Neural cell (in vitro differentiated cells): ENCODE measurements at regions not wholly inside any gene's neighbourhood (a gene's known extent, or its start where the extent isn't known, plus 50 kb on each side); places are given as distances from the start of the nearest gene placed in this dataset.

ENCODE experiments used
- H2AFZ ChIP-seq: fragments of 200-600, 300-800 bp; sonication (generic), shearing (Covaris generic); 2 replicates; pipeline ENCODE4 v1.6.0; 2014; ENCODE audit warnings: low read depth, mild to moderate bottlenecking, antibody characterized with exemption, low read length, moderate library complexity
- H3F3A ChIP-seq: fragments of 200-600 bp; shearing (Covaris generic); 2 replicates; pipeline ENCODE4 v1.6.1; 2016; ENCODE audit warnings: mild to moderate bottlenecking, moderate library complexity, mixed read lengths, antibody characterized with exemption, low read length; ENCODE audit not compliant: insufficient read depth, poor library complexity, severe bottlenecking
- H3K27ac ChIP-seq: fragments of 200-600, 300-800 bp; sonication (generic), shearing (Covaris generic); 2 replicates; pipeline ENCODE4 v1.5.1; 2014; ENCODE audit warnings: mild to moderate bottlenecking, low read length, moderate library complexity
- H3K27me3 ChIP-seq: fragments of 300-800, 200-600 bp; sonication (generic), shearing (Covaris generic); 2 replicates; pipeline ENCODE4 v1.6.0; 2014; ENCODE audit warnings: mild to moderate bottlenecking, low read depth, low read length, moderate library complexity; ENCODE audit not compliant: insufficient read depth
- H3K36me3 ChIP-seq: fragments of 300-800, 200-600 bp; sonication (generic), shearing (Covaris generic); 2 replicates; pipeline ENCODE4 v1.5.1; 2014; ENCODE audit warnings: mild to moderate bottlenecking, antibody characterized with exemption, low read length, moderate library complexity; ENCODE audit not compliant: insufficient read depth
- H3K4me2 ChIP-seq: fragments of 300-800, 200-600 bp; sonication (generic), shearing (Covaris generic); 2 replicates; pipeline ENCODE4 v1.6.0; 2014; ENCODE audit warnings: mild to moderate bottlenecking, low read length
- H3K4me3 ChIP-seq: fragments of 300-800, 200-600 bp; sonication (generic), shearing (Covaris generic); 2 replicates; pipeline ENCODE4 v1.5.1; 2014; ENCODE audit warnings: mild to moderate bottlenecking, low read length, moderate library complexity
- H3K79me2 ChIP-seq: fragments of 200-600 bp; shearing (Covaris generic); replicated peaks from 2 replicates; pipeline ENCODE4 v1.6.0; 2014; ENCODE audit warnings: mild to moderate bottlenecking, low read length, moderate library complexity; ENCODE audit not compliant: insufficient read depth
- H3K9ac ChIP-seq: fragments of 300-800, 200-600 bp; sonication (generic), shearing (Covaris generic); 2 replicates; pipeline ENCODE4 v1.6.1; 2016; ENCODE audit warnings: mild to moderate bottlenecking, low read length, mixed read lengths
- H3K9me2 ChIP-seq: fragments of 200-600 bp; shearing (Covaris generic); 2 replicates; pipeline ENCODE4 v1.6.1; 2016; ENCODE audit warnings: mild to moderate bottlenecking, low read length, mixed read lengths; ENCODE audit not compliant: insufficient read depth
- H3K9me3 ChIP-seq: fragments of 200-600, 300-800 bp; sonication (generic), shearing (Covaris generic); 2 replicates; pipeline ENCODE4 v1.6.1; 2016; ENCODE audit warnings: mild to moderate bottlenecking, mixed run types, low read length, moderate library complexity, mixed read lengths
- H4K20me1 ChIP-seq: fragments of 200-600 bp; shearing (Covaris generic); 2 replicates; pipeline ENCODE4 v1.6.1; 2016; ENCODE audit warnings: mild to moderate bottlenecking, mixed run types; ENCODE audit not compliant: insufficient read depth
- EP300 ChIP-seq: fragments of 450-650 bp; conservative IDR thresholded peaks from 2 replicates; pipeline ENCODE4 v1.6.1; 2014; ENCODE audit warnings: antibody characterized with exemption, mild to moderate bottlenecking, moderate library complexity; ENCODE audit not compliant: poor library complexity, severe bottlenecking
- EZH2 ChIP-seq: fragments of 200-600, 300-800 bp; shearing (Covaris generic), sonication (generic); IDR thresholded peaks from 2 replicates; pipeline ENCODE4 v1.6.1; 2014; ENCODE audit warnings: antibody characterized with exemption, low read length, borderline replicate concordance, mild to moderate bottlenecking; ENCODE audit not compliant: insufficient read depth, poor library complexity, severe bottlenecking
- MXI1 ChIP-seq: fragments of 450-650 bp; conservative IDR thresholded peaks from 2 replicates; pipeline ENCODE4 v1.6.1; 2014; ENCODE audit warnings: antibody characterized with exemption, mild to moderate bottlenecking; ENCODE audit not compliant: poor library complexity, severe bottlenecking
- POLR2AphosphoS5 ChIP-seq: IDR thresholded peaks from 2 replicates; pipeline ENCODE4 v1.6.1; 2012
- RAD21 ChIP-seq: fragments of 450-650 bp; conservative IDR thresholded peaks from 2 replicates; pipeline ENCODE4 v1.6.1; 2014; ENCODE audit warnings: antibody characterized with exemption, mild to moderate bottlenecking, moderate library complexity
- SMC3 ChIP-seq: fragments of 450-650 bp; conservative IDR thresholded peaks from 2 replicates; pipeline ENCODE4 v1.6.1; 2014; ENCODE audit warnings: antibody characterized with exemption, mild to moderate bottlenecking, moderate library complexity; ENCODE audit not compliant: poor library complexity
- TAF1 ChIP-seq: IDR thresholded peaks from 2 replicates; pipeline ENCODE4 v1.6.1; 2012; ENCODE audit warnings: low read depth
- TF ChIP-seq, protein P1 (sequence below): IDR thresholded peaks from 2 replicates; pipeline ENCODE4 v1.6.1; 2012; ENCODE audit warnings: borderline replicate concordance
- TF ChIP-seq, protein P2 (sequence below): fragments of 450-650 bp; IDR thresholded peaks from 2 replicates; pipeline ENCODE4 v1.5.1; 2014; ENCODE audit warnings: antibody characterized with exemption, mild to moderate bottlenecking, moderate library complexity; ENCODE audit not compliant: poor library complexity, severe bottlenecking

DNA sequence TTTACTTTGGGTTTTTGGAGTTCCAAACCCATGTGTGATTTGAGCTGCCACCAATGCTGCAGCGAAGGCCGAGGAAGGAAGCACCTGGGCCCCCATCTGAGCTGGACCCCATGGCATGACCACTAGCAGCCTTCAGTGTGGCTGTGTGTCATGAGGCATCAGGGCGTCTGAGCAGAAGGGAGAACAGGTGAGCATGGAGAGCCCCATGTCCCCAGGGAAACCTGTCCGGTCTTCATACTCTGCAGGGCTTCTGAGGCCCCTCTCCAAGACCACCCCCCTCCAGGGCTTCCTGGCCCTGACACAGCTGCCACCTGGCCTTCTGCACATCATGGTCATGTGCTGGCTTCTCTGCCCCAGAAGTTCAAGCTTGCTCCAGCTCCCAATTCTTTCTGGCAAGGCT lies 169.1 kb upstream of the CST7 start:
- Histone ChIP-seq H4K20me1 (no peaks in the 10 kb centered on the region), H3K36me3 (no peaks in the 10 kb centered on the region), H3K9ac (no peak overlapping the region), H3K27ac (no peak overlapping the region), H3K9me2 (no peaks in the 10 kb centered on the region), H3K27me3 (no peaks in the 10 kb centered on the region), H3K4me2 (no peak overlapping the region), H3K4me3 (no peak overlapping the region), H3F3A (no peaks in the 10 kb centered on the region), H3K9me3 (no peaks in the 10 kb centered on the region), H2AFZ (no peak overlapping the region), H3K79me2 (no peaks in the 10 kb centered on the region)
- TF ChIP-seq, protein P1, sequence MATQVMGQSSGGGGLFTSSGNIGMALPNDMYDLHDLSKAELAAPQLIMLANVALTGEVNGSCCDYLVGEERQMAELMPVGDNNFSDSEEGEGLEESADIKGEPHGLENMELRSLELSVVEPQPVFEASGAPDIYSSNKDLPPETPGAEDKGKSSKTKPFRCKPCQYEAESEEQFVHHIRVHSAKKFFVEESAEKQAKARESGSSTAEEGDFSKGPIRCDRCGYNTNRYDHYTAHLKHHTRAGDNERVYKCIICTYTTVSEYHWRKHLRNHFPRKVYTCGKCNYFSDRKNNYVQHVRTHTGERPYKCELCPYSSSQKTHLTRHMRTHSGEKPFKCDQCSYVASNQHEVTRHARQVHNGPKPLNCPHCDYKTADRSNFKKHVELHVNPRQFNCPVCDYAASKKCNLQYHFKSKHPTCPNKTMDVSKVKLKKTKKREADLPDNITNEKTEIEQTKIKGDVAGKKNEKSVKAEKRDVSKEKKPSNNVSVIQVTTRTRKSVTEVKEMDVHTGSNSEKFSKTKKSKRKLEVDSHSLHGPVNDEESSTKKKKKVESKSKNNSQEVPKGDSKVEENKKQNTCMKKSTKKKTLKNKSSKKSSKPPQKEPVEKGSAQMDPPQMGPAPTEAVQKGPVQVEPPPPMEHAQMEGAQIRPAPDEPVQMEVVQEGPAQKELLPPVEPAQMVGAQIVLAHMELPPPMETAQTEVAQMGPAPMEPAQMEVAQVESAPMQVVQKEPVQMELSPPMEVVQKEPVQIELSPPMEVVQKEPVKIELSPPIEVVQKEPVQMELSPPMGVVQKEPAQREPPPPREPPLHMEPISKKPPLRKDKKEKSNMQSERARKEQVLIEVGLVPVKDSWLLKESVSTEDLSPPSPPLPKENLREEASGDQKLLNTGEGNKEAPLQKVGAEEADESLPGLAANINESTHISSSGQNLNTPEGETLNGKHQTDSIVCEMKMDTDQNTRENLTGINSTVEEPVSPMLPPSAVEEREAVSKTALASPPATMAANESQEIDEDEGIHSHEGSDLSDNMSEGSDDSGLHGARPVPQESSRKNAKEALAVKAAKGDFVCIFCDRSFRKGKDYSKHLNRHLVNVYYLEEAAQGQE, result no peak
- TF ChIP-seq TAF1 (no peak), MXI1 (no peak), SMC3 (no peak), EZH2 (no peak), EP300 (no peak)
- TF ChIP-seq, protein P2, sequence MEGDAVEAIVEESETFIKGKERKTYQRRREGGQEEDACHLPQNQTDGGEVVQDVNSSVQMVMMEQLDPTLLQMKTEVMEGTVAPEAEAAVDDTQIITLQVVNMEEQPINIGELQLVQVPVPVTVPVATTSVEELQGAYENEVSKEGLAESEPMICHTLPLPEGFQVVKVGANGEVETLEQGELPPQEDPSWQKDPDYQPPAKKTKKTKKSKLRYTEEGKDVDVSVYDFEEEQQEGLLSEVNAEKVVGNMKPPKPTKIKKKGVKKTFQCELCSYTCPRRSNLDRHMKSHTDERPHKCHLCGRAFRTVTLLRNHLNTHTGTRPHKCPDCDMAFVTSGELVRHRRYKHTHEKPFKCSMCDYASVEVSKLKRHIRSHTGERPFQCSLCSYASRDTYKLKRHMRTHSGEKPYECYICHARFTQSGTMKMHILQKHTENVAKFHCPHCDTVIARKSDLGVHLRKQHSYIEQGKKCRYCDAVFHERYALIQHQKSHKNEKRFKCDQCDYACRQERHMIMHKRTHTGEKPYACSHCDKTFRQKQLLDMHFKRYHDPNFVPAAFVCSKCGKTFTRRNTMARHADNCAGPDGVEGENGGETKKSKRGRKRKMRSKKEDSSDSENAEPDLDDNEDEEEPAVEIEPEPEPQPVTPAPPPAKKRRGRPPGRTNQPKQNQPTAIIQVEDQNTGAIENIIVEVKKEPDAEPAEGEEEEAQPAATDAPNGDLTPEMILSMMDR, result no peak

DNA sequence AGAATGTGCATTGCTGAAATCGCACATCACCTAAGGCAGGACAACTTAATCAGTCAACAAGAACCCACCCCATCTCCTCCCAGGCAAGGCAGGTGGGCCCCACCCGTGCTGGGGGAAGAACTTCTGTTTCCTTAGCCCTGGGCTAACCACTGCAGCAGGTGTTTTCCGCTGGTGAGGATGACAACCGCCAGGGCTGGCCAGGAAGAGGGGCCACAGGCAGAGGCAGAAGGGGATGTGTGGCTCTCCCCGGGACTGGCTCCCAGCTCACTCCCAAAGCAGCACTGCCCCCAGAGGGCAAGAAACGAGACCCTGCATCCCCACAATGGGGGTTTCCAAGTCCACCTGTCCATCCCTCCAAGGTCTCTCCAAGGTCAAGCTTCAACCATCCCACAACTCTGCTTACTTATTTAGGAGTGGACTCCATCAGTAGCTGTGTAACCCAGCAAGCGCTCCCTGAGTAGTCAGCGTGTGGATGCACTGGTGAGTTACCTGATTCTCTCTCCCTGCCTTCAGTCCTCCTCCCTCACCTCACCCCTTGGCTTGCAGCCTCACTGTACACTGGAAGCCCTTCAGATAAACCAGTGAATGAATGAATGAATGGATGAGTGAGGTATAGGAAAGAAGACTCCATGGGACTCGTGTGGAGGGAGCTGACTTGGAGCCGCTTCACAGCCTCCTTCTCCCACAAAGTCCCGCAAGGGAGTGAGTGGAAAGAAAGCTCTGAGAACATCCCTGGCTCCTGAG lies 168.2 kb upstream of the CST7 start:
- no peak for TF ChIP-seq TAF1
- TF ChIP-seq, protein P2, result no peak
- TF ChIP-seq POLR2AphosphoS5, result no peak
- TF ChIP-seq EP300, result no peak
- no peak for TF ChIP-seq SMC3
- TF ChIP-seq, protein P1, result no peak
- no peak for TF ChIP-seq RAD21
- no peak for TF ChIP-seq MXI1
- no peak for TF ChIP-seq EZH2

More for the DNA sequence above, 168.2 kb upstream of the CST7 start:
- Histone ChIP-seq H3K79me2 (no peaks in the 10 kb centered on the region), H3K27ac (no peak overlapping the region), H3F3A (no peaks in the 10 kb centered on the region), H3K9ac (no peak overlapping the region), H3K9me3 (no peaks in the 10 kb centered on the region), H3K27me3 (no peaks in the 10 kb centered on the region), H2AFZ (no peak overlapping the region), H3K36me3 (no peaks in the 10 kb centered on the region), H3K4me3 (no peak overlapping the region), H3K4me2 (no peak overlapping the region), H4K20me1 (no peaks in the 10 kb centered on the region), H3K9me2 (no peaks in the 10 kb centered on the region)
